HG02973 (cell line): ENCODE measurements at regions not wholly inside any gene's neighbourhood (a gene's known extent, or its start where the extent isn't known, plus 50 kb on each side); places are given as distances from the start of the nearest gene placed in this dataset.

Experiments
- ATAC-seq: cut with Tn5 transposase; IDR thresholded peaks from one replicate; pipeline ENCODE4 v1.9.1; 2021; ENCODE audit warnings: moderate library complexity; ENCODE audit not compliant: unreplicated experiment

DNA sequence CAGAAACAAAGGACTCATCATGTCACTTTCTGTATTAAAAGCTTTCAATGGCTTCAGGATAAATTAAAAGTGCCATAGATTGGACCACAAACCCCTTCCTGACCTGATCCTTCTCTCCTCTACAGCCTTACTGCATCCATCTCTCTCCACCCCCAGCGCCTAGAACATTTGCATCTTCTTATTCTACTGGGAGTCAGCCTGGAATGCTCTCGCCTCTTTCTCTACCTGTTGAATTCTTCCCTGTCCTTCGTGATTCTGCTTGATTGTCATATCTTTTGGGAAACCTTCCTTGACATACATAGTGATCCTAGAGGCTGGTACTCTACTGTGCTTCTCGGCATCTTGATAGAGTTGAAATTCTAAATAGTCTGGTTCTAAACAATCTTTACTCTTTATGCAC is 332.0 kb upstream of the PBX1 start:
- ATAC-seq: no peak

- ATAC-seq: no peak
These were observed 330.1 kb upstream of the PBX1 start for GRCh38 chr1:164228928-164229327.

DNA sequence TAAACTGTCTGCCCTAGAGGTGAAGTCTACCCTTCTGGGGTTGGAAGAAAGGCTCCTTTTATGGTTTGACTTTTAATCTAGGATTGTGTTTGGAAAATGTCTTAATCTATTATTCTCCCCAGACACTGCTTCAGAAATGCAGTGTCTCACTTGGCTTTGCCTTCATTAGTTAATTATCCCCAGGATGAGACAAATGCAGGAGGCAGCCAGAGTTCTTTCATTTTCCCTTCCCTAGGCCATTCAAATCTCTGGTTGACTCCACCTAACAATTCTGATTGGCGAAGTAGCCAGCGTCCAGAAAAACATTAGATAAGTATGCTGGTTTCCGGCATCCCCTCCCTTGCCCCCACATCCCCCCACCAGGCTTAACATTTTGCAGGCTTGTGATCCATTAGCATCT is 325.8 kb upstream of the PBX1 start:
- ATAC-seq: no peak

GRCh38 chr1:164240081-164240480 is 318.9 kb upstream of the PBX1 start:
- no peak for ATAC-seq

- ATAC-seq: no peak
These were observed 308.6 kb upstream of the PBX1 start for GRCh38 chr1:164250365-164250764.

DNA sequence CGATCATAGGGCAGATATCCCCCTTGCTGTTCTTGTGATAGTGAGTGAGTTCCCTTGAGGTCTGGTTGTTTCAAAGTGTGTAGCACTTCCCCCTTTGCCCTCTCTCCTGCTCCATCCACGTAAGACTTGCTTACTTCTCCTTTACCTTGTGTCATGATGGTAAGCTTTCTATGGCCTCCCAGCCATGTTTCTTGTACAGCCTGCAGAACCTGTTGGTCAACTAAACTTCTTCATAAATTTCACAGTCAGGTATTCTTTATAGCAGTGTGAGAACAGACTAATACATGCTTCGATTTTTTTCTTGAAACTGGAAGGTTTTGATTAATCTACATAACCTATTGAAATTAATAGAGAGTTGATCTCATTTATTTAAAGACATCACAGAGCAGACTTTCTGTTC is 302.5 kb upstream of the PBX1 start:
- ATAC-seq: no peak

DNA sequence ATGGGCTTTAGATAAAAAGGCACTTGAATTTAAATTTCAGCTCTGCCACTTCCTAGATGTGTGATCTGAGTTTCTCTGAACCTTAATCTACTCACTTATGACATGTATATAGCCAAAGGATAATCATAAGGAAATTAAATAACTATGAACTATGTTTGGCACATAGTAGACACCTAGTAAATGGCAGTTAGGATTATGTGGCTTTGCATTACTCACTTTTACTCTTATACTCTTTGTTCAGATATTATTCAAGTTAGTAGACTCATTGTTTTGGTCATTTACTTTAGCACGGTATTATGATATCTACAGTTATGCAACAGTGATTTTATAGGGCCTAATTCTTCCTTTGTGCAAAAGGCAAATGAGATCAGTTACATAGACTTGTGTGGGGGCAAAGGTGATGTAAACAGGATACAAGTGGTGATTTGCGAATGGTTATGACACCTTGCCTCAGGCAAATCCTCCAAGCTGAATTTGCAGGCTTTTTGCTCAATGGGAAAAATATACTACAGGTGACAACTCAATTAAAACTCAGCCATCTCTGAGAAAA is 297.2 kb upstream of the PBX1 start:
- no peak for ATAC-seq

DNA sequence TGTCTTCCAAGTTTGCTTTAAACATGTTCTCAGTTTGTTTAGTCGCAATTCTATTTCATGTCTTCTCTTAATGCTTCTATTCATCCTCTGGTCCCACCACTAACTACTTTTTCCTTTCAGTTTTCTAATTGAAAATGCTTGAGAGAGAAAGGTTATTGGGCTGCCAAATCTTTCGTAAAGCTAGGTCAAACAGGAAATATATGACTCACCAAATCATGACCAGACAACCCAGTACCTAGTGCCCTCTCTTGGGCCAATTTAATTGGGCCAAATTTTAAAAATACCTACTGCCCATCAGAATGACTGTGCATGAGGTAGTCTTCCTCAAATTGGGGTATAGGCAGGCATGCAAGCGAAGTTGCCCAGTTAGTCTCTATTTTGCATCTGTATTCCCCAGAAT is 295.4 kb upstream of the PBX1 start:
- no peak for ATAC-seq

GRCh38 chr1:164265232-164265631 is 293.8 kb upstream of the PBX1 start:
- ATAC-seq: no peak

- ATAC-seq: no peak
These were observed 286.8 kb upstream of the PBX1 start for GRCh38 chr1:164272156-164272555.

DNA sequence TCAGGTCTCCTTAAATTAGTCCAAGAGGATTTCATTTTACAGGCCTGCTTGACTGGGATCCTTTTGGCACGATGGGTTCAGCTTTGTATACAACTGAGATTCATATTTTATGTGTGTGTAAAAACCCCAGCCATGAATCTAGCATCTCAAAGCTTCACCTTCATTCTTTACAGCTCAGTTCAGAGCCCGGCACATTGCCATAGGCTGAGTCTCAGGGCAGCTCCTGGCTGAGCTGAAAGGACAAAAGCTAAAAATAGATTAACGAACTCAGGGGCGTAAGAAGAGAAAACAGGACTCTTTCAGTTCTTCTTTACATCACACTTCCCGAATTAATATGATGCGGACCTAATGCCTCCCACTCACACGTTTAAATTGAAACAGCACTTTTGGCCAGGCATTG is 262.8 kb upstream of the PBX1 start:
- no peak for ATAC-seq

DNA sequence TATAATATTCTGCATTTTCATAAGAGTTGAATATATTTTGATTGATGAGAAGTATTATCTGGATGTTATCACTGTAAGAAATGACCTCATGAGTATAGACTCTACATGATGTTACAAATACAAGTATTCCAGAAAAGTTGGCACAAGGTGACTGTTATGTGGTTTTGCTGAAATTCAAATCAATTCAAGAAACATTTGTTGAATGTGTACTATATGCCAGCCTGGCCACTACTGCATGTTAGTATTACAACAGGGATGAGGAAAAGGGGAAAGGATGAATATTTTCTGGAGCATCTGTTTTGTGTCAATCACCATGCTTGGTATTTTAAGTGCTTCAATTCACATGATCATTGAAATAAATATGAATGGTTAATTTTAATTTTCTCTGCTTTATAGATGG is 250.9 kb upstream of the PBX1 start:
- no peak for ATAC-seq

DNA sequence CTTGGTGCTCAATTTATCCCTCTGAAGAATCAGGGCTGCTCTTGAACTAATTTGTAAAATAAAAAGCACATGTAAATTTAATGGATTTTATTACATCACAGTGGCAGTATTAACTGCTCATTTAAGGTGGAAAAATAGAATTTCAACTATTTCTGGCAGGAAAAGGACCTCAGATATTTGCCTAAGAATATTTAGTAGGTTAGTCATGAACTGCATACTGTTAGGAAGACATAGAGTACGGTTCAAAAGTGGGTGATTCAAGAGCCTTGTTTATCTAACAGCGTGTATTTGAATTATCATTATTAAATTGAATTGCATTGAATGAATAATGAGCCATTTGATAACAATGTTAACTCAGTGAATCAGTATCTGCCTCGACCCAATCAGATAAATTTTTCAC is 248.8 kb upstream of the PBX1 start:
- ATAC-seq: no peak

GRCh38 chr1:164311377-164311776 is 247.6 kb upstream of the PBX1 start:
- no peak for ATAC-seq

DNA sequence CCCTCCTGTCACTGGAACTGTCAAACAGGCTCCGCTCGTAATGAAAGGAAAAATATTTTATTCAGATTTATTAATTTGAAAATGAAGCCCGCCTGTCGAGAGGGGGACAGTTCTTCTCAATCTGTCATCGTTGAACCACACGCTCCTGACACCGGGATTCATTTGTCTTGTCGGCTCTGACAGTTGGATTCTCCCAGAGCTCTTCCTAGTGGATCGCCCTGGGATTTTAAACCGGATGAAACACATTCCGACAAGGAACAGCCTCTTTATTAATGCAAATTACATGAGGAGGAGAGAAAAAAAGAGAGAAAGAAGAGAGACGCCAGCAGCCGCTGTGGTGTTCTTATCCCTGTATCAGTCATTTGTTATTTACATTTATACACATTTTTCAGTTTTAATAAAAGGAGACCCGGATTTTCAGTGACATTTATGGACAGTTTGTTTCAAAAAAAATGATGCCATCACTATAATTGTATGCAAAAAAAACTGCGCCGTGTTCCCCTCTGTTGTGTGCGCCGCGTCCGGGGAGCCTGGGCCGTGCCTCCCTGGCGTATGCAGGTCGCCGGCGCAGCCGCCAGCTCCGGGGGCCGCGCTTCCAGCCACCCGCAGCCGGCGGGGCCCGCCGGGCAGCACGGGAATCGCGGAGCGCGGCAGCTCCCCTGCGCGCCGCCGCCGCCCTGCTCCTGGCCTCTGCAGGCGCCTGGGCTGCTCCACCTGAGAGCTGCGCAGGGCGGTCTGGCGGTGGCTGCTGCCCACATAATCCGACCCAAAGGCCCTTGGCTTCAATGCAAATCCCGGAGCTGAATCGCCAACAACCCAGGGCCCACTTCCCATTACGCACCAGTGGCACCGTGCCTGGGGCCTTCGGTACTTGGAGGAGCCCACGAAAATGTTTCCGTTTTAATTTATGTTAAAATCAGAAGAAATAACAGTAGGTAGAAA is 237.9 kb upstream of the PBX1 start:
- ATAC-seq: no peak

GRCh38 chr1:164325786-164326185 is 233.2 kb upstream of the PBX1 start:
- no peak for ATAC-seq

DNA sequence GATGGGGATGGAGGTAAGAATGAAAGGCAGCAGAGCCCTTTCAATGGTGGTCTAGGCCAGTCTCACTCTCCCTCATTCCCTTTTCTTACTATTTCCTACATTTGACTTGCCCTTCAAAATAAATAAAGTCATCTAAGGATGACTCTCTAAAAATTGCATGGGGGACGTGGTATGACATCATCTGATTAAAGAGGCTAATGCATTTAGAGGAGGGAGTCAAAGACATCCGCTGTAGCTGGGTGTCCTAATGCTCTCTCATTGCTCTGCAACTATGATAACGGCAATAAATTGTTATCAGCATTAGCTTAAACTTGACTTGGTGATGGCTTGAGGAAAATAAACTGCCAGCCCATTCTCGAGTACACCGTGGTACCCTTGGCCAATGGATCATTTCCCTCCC is 225.6 kb upstream of the PBX1 start:
- no peak for ATAC-seq

- no peak for ATAC-seq
These were observed 221.6 kb upstream of the PBX1 start for GRCh38 chr1:164337394-164337793.

DNA sequence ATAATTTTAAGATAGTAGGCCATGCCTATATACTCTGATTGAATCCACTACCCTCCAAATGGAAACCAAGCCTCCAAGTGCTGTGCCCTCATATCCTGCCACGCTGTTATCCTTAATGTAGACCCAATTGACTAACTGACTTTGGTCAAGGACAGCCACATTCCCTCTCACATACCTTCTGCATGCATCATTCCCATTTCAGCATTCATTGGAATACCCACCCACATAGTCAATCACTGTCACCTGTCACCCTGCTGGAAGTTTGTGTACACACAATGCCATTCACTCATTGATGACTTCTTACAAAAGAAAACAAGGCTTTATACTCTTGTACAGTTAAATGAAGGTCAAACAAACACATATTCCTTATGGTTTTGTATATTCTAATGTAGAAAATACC is 221.1 kb upstream of the PBX1 start:
- no peak for ATAC-seq

- no peak for ATAC-seq
These were observed 215.8 kb upstream of the PBX1 start for GRCh38 chr1:164343189-164343588.

- no peak for ATAC-seq
These were observed 211.0 kb upstream of the PBX1 start for GRCh38 chr1:164347980-164348379.

GRCh38 chr1:164356511-164356910 is 202.5 kb upstream of the PBX1 start:
- ATAC-seq: no peak

GRCh38 chr1:164360265-164360664 is 198.7 kb upstream of the PBX1 start:
- ATAC-seq: no peak
